ENCODE measurements at regions not wholly inside any gene's neighbourhood (a gene's known extent, or its start where the extent isn't known, plus 50 kb on each side); places are given as distances from the start of the nearest gene placed in this dataset.
A peak's percentile ranks its signal among the peaks of the same experiment; 100 is the strongest.

DNA sequence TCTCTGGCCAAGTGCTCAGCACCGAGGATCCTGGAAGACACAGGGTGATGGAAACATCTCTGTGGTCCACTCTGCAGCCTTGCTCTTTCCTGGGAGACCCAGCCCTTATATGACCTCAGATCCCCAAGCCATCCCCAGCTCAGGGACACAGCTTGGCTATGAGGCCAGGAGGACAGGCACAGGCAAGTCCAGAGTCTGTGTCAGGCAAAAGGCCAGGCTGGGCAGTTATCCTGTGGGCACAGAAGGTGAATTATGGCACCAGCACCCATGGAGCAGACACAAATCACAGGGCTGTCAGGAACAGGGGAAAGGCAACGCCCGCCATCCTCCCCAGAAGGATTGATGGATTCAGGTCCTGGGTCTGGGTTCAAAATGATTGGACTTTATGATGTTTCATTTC lies 52.1 kb upstream of the SCMH1 start:
- intact Hi-C loops (cut with micrococcal nuclease) (no loop called here), in situ Hi-C loops (cut with MboI; ENCODE audit: low sequenced_read_pairs) (no loop called here), dilution Hi-C loops (cut with HindIII; ENCODE audit: low sequenced_read_pairs, unreplicated experiment) (no loop called here)
- no peak overlapping the region for H2BK120ac ChIP-seq (ENCODE audit: low read depth, low read length)
- H2BK15ac ChIP-seq (ENCODE audit: low read depth, low read length): no peak overlapping the region
- H2AK5ac ChIP-seq (ENCODE audit: low read depth, low read length): no peak overlapping the region
- no peak overlapping the region for H4K91ac ChIP-seq (ENCODE audit: insufficient read depth, low read depth, low read length)
- ChIA-PET POLR2A (ENCODE audit: unreplicated experiment) (no interaction called here), CTCF (interaction anchor here (1.9 kb wide), 1 partner anchor 11 kb away, joined by 7 read pairs; no protein-coding TSS in a partner anchor)
- BruUV-seq (replicated peaks): no TSS peak
- H3K79me1 ChIP-seq (ENCODE audit: low read depth in 1 of 2, low read length in 2 of 2): no peaks in the 10 kb centered on the region
- TF ChIP-seq BHLHE40 (IDR thresholded peaks at IDR 0.05; ENCODE audit: low read depth, low read length): no peak
- H3K4me2 ChIP-seq (ENCODE audit: low read depth, low read length): no peak overlapping the region
- no peaks in the 10 kb centered on the region for H3K9me1 ChIP-seq (ENCODE audit: insufficient read depth, low read length)
- H3K56ac ChIP-seq (ENCODE audit: extremely low read depth, insufficient read depth, low read length): no peak overlapping the region
- no peak for DNase-seq
- WGBS, 2 experiments (ENCODE audit: extremely low coverage in 2 of 2, insufficient read length in 1 of 2): 60% methylated on average over 1 of the region's 3 CpGs; no CpG with 5 or more reads in 1 of the 2 experiments
- no peak for ATAC-seq (ENCODE audit: low read depth)
- H2BK5ac ChIP-seq (ENCODE audit: low read depth, low read length, poor library complexity, severe bottlenecking): no peak overlapping the region
- no peak overlapping the region for H2AK9ac ChIP-seq (replicated peaks; ENCODE audit: low read depth, low read length, poor library complexity)
- no peaks in the 10 kb centered on the region for H4K20me1 ChIP-seq (ENCODE audit: insufficient read depth, low read length)
- no peak overlapping the region for H3K4ac ChIP-seq (ENCODE audit: low read depth, low read length)
- H3K4me1 ChIP-seq (ENCODE audit: control insufficient read depth, insufficient read depth, low read length): no peaks in the 10 kb centered on the region
- no peak overlapping the region for H3K14ac ChIP-seq (replicated peaks; ENCODE audit: low read depth, low read length)
- H3K9me3 ChIP-seq (ENCODE audit: control insufficient read depth, insufficient read depth, low read length): no peaks in the 10 kb centered on the region
- H3K23ac ChIP-seq (ENCODE audit: low read depth, low read length): no peak overlapping the region
- no peak overlapping the region for H3K18ac ChIP-seq (ENCODE audit: low read depth, low read length)
- H3K27ac ChIP-seq (ENCODE audit: insufficient read depth, low read length): no peak overlapping the region
- peaks cover 43% of the 10 kb centered on the region for H3K27me3 ChIP-seq (ENCODE audit: control insufficient read depth, insufficient read depth, low read length)
- no peak overlapping the region for H2BK20ac ChIP-seq (ENCODE audit: low read depth, low read length)
- peak overlapping the region; percentile 14 for H2AFZ ChIP-seq (replicated peaks; ENCODE audit: low read length, poor library complexity)
- no peak overlapping the region for H3K4me3 ChIP-seq (ENCODE audit: insufficient read depth, low read depth, low read length)
- no peak overlapping the region for H3K9ac ChIP-seq (ENCODE audit: low read depth, low read length)
- no peak overlapping the region for H4K5ac ChIP-seq (ENCODE audit: low read depth, low read length)
- H3K36me3 ChIP-seq (ENCODE audit: control insufficient read depth, insufficient read depth, low read length): no peaks in the 10 kb centered on the region
- H4K8ac ChIP-seq (ENCODE audit: low read depth in 2 of 2, low read length in 2 of 2): no peak overlapping the region

Data from IMR-90 (cell line).